K562 (cell line): ENCODE measurements at regions not wholly inside any gene's neighbourhood (a gene's known extent, or its start where the extent isn't known, plus 50 kb on each side); places are given as distances from the start of the nearest gene placed in this dataset.

ENCODE experiments used
- ATAC-seq: fragments of 200-7000 bp; cut with Tn5 transposase; 3 replicates; pipeline ENCODE4 v1.9.1; 2020; ENCODE audit warnings: moderate library complexity
- BruUV-seq: library from RNA; stranded (reverse); fragments of 400-500 nt; replicated peaks from 2 replicates; lab custom pipeline; 2021; lab: Mats Ljungman, UMichigan
- CTCF ChIA-PET: fragments of 300-600 bp; formaldehyde crosslinking; extraction: SDS; loops from one replicate; lab custom pipeline; 2021; ENCODE audit warnings: low intra/inter-chr PET ratio; lab: Yijun Ruan, JAX
- POLR2A ChIA-PET: fragments of 300-600, 350-650 bp; sonication (Branson Sonifier 250); formaldehyde crosslinking; extraction: SDS; loops from one replicate; lab custom pipeline; 2021; ENCODE audit warnings: antibody characterized with exemption, inconsistent platforms; lab: Yijun Ruan, JAX
- DNase-seq, 4 experiments: peaks; one replicate each; pipeline versions ENCODE4 v3.0.0 to v3.0.0-alpha.2; 2011 to 2018; ENCODE audit warnings: low spot score in 3 of 4, mixed read lengths in 3 of 4; ENCODE audit errors: extremely low read depth in 1 of 4
- FAIRE-seq: peaks from 2 replicates; lab custom pipeline; 2011; peaks lifted over from hg19 to GRCh38; lab: Jason Lieb, UNC
- H2AFZ ChIP-seq: 2 replicates; pipeline ENCODE4 v1.6.0; 2011; ENCODE audit warnings: low read depth, low read length, control low read depth, inconsistent platforms
- H3K27ac ChIP-seq: fragments of 200-600 bp; 3 replicates; pipeline ENCODE4 v1.8.0; 2011; ENCODE audit warnings: low read depth, mild to moderate bottlenecking, control low read depth, inconsistent platforms, low read length, moderate library complexity, mixed read lengths; ENCODE audit errors: extremely low read depth
- H3K27me3 ChIP-seq, 2 experiments: fragments of 300-600 bp in 1 of 2; 2 replicates in 1 of 2; 3 replicates in 1 of 2; pipeline versions ENCODE4 v1.6.0 to v1.8.0; 2011; ENCODE audit warnings: inconsistent platforms in 2 of 2, low read length in 2 of 2, mild to moderate bottlenecking in 1 of 2, mixed read lengths in 1 of 2, moderate library complexity in 1 of 2; ENCODE audit not compliant: control insufficient read depth in 2 of 2, insufficient read depth in 2 of 2
- H3K36me3 ChIP-seq: fragments of 300-600 bp; 3 replicates; pipeline ENCODE4 v1.8.0; 2011; ENCODE audit warnings: mild to moderate bottlenecking, low read length, inconsistent platforms; ENCODE audit not compliant: control insufficient read depth, insufficient read depth
- H3K4me1 ChIP-seq, 2 experiments: fragments of 200-600 bp in 1 of 2; replicated peaks in 1 of 2; 2 replicates in 1 of 2; 3 replicates in 1 of 2; pipeline versions ENCODE4 v1.5.1 to v1.8.0; 2011; ENCODE audit warnings: inconsistent platforms in 2 of 2, low read length in 2 of 2, mild to moderate bottlenecking in 1 of 2, mixed read lengths in 1 of 2, moderate library complexity in 1 of 2; ENCODE audit not compliant: control insufficient read depth in 2 of 2, insufficient read depth in 2 of 2
- H3K4me2 ChIP-seq: 2 replicates; pipeline ENCODE4 v1.6.1; 2011; ENCODE audit warnings: low read length, control low read depth, inconsistent platforms, mixed read lengths; ENCODE audit not compliant: insufficient read depth
- H3K4me3 ChIP-seq: fragments of 200-600 bp; sonication (generic), shearing (Covaris generic); 2 replicates; pipeline ENCODE4 v1.5.1; 2016; ENCODE audit warnings: control low read depth, inconsistent platforms
- H3K79me2 ChIP-seq: fragments of 200-600 bp; 3 replicates; pipeline ENCODE4 v1.8.0; 2011; ENCODE audit warnings: low read length, inconsistent platforms; ENCODE audit not compliant: control insufficient read depth, insufficient read depth
- H3K9ac ChIP-seq, 2 experiments: 2 replicates each; pipeline versions ENCODE4 v1.6.0 to v1.6.1; 2011; ENCODE audit warnings: low read depth in 2 of 2, low read length in 2 of 2, control low read depth in 1 of 2, inconsistent platforms in 1 of 2, mild to moderate bottlenecking in 1 of 2, mixed read lengths in 1 of 2; ENCODE audit not compliant: insufficient read depth in 1 of 2
- H3K9me1 ChIP-seq: one replicate; pipeline ENCODE4 v1.6.0; 2011; ENCODE audit warnings: inconsistent platforms, mild to moderate bottlenecking, low read length, moderate library complexity; ENCODE audit not compliant: control insufficient read depth, insufficient read depth
- H3K9me3 ChIP-seq: replicated peaks from 2 replicates; pipeline ENCODE4 v1.5.1; 2011; ENCODE audit warnings: low read depth, low read length, inconsistent platforms; ENCODE audit not compliant: control insufficient read depth, insufficient read depth
- H4K20me1 ChIP-seq: replicated peaks from 2 replicates; pipeline ENCODE4 v1.6.1; 2011; ENCODE audit warnings: low read length, inconsistent platforms, mixed read lengths; ENCODE audit not compliant: control insufficient read depth, insufficient read depth
- BACH1 ChIP-seq: fragments of 200-800 bp; sonication (Bioruptor generic); IDR thresholded peaks from 2 replicates; pipeline ENCODE4 v1.6.1; 2016; ENCODE audit warnings: missing genetic modification characterization, missing compliant biosample characterization
- FUS ChIP-seq: fragments of 200-400 bp; formaldehyde crosslinking; optimal IDR thresholded peaks from 2 replicates; pipeline ENCODE3; 2017; ENCODE audit warnings: low read depth, low read length
- ZNF12 ChIP-seq: sonication (generic); formaldehyde crosslinking; IDR thresholded peaks from 2 replicates; pipeline ENCODE4 v1.4.0; 2020; ENCODE audit warnings: mild to moderate bottlenecking, missing genetic modification reagents
- WGBS: fragments of 100-300 bp; shearing (Covaris generic); methylation state at CpG from one replicate; pipeline ENCODE4 v1.1.6; 2016; ENCODE audit warnings: low coverage, mixed read lengths; ENCODE audit not compliant: insufficient coverage; ENCODE audit errors: missing lambda C conversion rate; 5-methylcytosine and 5-hydroxymethylcytosine counted together
- in situ Hi-C: fragments of 300-500 bp; cut with MboI; formaldehyde crosslinking; loops from 4 replicates; pipeline ENCODE4 v1.15.0; 2018; ENCODE audit warnings: inconsistent platforms, mixed read lengths
- intact Hi-C: fragments of 100-400 bp; cut with micrococcal nuclease; formaldehyde crosslinking; loops from 2 replicates; pipeline ENCODE4 v1.14.2; 2022
- TF ChIP-seq, protein P1 (sequence below): fragments of 200-800 bp; sonication (Bioruptor generic); IDR thresholded peaks from 2 replicates; pipeline ENCODE4 v1.6.1; 2016; ENCODE audit warnings: missing genetic modification characterization, missing compliant biosample characterization

DNA sequence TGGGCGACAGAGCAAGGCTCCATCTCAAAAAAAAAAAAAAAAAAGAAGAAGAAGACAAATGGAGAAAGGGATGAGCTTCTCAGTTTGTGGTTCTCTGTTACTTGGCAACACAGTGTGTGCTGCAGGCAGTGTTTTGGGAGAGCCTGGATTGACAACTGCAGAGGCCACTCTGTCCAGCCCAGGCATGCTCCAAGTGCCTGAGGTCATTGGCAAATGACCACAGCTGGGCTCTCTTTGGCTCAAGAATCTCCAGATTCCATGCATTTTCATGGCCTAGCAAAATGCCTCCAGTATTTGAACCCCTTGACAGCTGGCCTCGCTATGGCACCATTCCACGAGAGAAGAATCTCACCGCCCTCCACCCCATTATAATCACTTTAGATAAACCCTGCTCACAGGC is 126.2 kb downstream of the ANKRD60 start:
- H2AFZ ChIP-seq, result no peak overlapping the region
- TF ChIP-seq ZNF12 (CRISPR knock-in tag) (no peak), FUS (no peak), BACH1 (tag) (no peak)
- TF ChIP-seq, protein P1, sequence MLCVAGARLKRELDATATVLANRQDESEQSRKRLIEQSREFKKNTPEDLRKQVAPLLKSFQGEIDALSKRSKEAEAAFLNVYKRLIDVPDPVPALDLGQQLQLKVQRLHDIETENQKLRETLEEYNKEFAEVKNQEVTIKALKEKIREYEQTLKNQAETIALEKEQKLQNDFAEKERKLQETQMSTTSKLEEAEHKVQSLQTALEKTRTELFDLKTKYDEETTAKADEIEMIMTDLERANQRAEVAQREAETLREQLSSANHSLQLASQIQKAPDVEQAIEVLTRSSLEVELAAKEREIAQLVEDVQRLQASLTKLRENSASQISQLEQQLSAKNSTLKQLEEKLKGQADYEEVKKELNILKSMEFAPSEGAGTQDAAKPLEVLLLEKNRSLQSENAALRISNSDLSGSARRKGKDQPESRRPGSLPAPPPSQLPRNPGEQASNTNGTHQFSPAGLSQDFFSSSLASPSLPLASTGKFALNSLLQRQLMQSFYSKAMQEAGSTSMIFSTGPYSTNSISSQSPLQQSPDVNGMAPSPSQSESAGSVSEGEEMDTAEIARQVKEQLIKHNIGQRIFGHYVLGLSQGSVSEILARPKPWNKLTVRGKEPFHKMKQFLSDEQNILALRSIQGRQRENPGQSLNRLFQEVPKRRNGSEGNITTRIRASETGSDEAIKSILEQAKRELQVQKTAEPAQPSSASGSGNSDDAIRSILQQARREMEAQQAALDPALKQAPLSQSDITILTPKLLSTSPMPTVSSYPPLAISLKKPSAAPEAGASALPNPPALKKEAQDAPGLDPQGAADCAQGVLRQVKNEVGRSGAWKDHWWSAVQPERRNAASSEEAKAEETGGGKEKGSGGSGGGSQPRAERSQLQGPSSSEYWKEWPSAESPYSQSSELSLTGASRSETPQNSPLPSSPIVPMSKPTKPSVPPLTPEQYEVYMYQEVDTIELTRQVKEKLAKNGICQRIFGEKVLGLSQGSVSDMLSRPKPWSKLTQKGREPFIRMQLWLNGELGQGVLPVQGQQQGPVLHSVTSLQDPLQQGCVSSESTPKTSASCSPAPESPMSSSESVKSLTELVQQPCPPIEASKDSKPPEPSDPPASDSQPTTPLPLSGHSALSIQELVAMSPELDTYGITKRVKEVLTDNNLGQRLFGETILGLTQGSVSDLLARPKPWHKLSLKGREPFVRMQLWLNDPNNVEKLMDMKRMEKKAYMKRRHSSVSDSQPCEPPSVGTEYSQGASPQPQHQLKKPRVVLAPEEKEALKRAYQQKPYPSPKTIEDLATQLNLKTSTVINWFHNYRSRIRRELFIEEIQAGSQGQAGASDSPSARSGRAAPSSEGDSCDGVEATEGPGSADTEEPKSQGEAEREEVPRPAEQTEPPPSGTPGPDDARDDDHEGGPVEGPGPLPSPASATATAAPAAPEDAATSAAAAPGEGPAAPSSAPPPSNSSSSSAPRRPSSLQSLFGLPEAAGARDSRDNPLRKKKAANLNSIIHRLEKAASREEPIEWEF, result no peak
- TF ChIP-seq, all 486 proteins: peak for 0
- H3K27me3 ChIP-seq, result peaks cover 2 to 32% of the 10 kb centered on the region in 2 experiments; a peak in 4 of 5 replicates
- in situ Hi-C loops (no loop called here), intact Hi-C loops (no loop called here)
- ChIA-PET CTCF (no interaction called here), POLR2A (no interaction called here)
- no peaks in the 10 kb centered on the region for H3K36me3 ChIP-seq
- 3% methylated on average over 3 of the region's 4 CpGs for WGBS
- no peak overlapping the region for H3K4me2 ChIP-seq
- FAIRE-seq, result no peak
- no peak overlapping the region for H3K4me3 ChIP-seq
- no peaks in the 10 kb centered on the region for H3K9me1 ChIP-seq
- no peak for DNase-seq
- H3K4me1 ChIP-seq, result no peaks in the 10 kb centered on the region
- no TSS peak for BruUV-seq
- H3K9me3 ChIP-seq, result no peaks in the 10 kb centered on the region
- no peak for ATAC-seq
- H3K9ac ChIP-seq, result no peak overlapping the region
- H4K20me1 ChIP-seq, result peaks cover 3% of the 10 kb centered on the region; the same call in 1 of the 2 replicates
- H3K79me2 ChIP-seq, result no peaks in the 10 kb centered on the region
- no peak overlapping the region for H3K27ac ChIP-seq
